SK-N-SH treated with all-trans-retinoic acid at 6 μM for 48 hours (cell line): ENCODE measurements at regions not wholly inside any gene's neighbourhood (a gene's known extent, or its start where the extent isn't known, plus 50 kb on each side); places are given as distances from the start of the nearest gene placed in this dataset.

ENCODE experiments used
- ARNTL ChIP-seq: fragments of 450-650 bp; formaldehyde crosslinking; IDR thresholded peaks from 2 replicates; pipeline ENCODE4 v1.5.0; 2020; ENCODE audit warnings: low read depth, mild to moderate bottlenecking, moderate library complexity, borderline replicate concordance
- CREB5 ChIP-seq: fragments of 250-450 bp; sonication (Bioruptor Pico); IDR thresholded peaks from 2 replicates; pipeline ENCODE4 v1.5.1; 2020; ENCODE audit warnings: low read depth, mild to moderate bottlenecking, moderate library complexity
- CSDC2 ChIP-seq: fragments of 250-450 bp; sonication (Bioruptor Pico); IDR thresholded peaks from 2 replicates; pipeline ENCODE4 v1.5.0; 2020; ENCODE audit warnings: mild to moderate bottlenecking, moderate library complexity
- ISL1 ChIP-seq: fragments of 250-450 bp; sonication (Bioruptor Pico); IDR thresholded peaks from 2 replicates; pipeline ENCODE4 v2.1.2; 2022; ENCODE audit warnings: mild to moderate bottlenecking, moderate library complexity
- PATZ1 ChIP-seq: fragments of 250-450 bp; sonication (Bioruptor Pico); IDR thresholded peaks from 2 replicates; pipeline ENCODE4 v1.8.0; 2020; ENCODE audit warnings: mild to moderate bottlenecking, moderate library complexity, borderline replicate concordance
- PPARA ChIP-seq: fragments of 250-450 bp; sonication (Bioruptor Pico); IDR thresholded peaks from 2 replicates; pipeline ENCODE4 v1.5.0; 2020; ENCODE audit warnings: mild to moderate bottlenecking, borderline replicate concordance
- RARB ChIP-seq: fragments of 250-450 bp; sonication (Bioruptor Pico); IDR thresholded peaks from 2 replicates; pipeline ENCODE4 v1.8.0; 2021; ENCODE audit warnings: mild to moderate bottlenecking, moderate library complexity
- SNAI2 ChIP-seq: fragments of 250-450 bp; sonication (Bioruptor Pico); IDR thresholded peaks from 2 replicates; pipeline ENCODE4 v1.5.0; 2020; ENCODE audit warnings: mild to moderate bottlenecking, moderate library complexity
- TCF4 ChIP-seq: fragments of 250-450 bp; sonication (Bioruptor Pico); IDR thresholded peaks from 2 replicates; pipeline ENCODE4 v1.8.0; 2021; ENCODE audit warnings: mild to moderate bottlenecking, moderate library complexity, borderline replicate concordance
- ZFP3 ChIP-seq: fragments of 250-450 bp; sonication (Bioruptor Pico); IDR thresholded peaks from 2 replicates; pipeline ENCODE4 v1.5.0; 2020; ENCODE audit warnings: mild to moderate bottlenecking, moderate library complexity
- ZNF565 ChIP-seq: fragments of 450-650 bp; formaldehyde crosslinking; conservative IDR thresholded peaks from 2 replicates; pipeline ENCODE4 v1.5.0; 2020; ENCODE audit warnings: low read depth, mild to moderate bottlenecking, moderate library complexity
- ZNF8 ChIP-seq: fragments of 450-650 bp; formaldehyde crosslinking; IDR thresholded peaks from 2 replicates; pipeline ENCODE4 v1.5.0; 2020; ENCODE audit warnings: mild to moderate bottlenecking, moderate library complexity
- TF ChIP-seq, protein P1 (sequence below): fragments of 250-450 bp; sonication (Bioruptor Pico); IDR thresholded peaks from 2 replicates; pipeline ENCODE4 v1.5.1; 2021; ENCODE audit warnings: mild to moderate bottlenecking, moderate library complexity

- TF ChIP-seq CSDC2 (no peak), PATZ1 (CRISPR knock-in tag) (no peak), TCF4 (CRISPR knock-in tag) (no peak), ZNF565 (CRISPR knock-in tag) (no peak), ZNF8 (CRISPR knock-in tag) (no peak), CREB5 (CRISPR knock-in tag) (no peak), ARNTL (CRISPR knock-in tag) (no peak), ISL1 (CRISPR knock-in tag) (no peak), RARB (CRISPR knock-in tag) (no peak), ZFP3 (CRISPR knock-in tag) (no peak), SNAI2 (CRISPR knock-in tag) (no peak), PPARA (CRISPR knock-in tag) (no peak)
- TF ChIP-seq, protein P1, sequence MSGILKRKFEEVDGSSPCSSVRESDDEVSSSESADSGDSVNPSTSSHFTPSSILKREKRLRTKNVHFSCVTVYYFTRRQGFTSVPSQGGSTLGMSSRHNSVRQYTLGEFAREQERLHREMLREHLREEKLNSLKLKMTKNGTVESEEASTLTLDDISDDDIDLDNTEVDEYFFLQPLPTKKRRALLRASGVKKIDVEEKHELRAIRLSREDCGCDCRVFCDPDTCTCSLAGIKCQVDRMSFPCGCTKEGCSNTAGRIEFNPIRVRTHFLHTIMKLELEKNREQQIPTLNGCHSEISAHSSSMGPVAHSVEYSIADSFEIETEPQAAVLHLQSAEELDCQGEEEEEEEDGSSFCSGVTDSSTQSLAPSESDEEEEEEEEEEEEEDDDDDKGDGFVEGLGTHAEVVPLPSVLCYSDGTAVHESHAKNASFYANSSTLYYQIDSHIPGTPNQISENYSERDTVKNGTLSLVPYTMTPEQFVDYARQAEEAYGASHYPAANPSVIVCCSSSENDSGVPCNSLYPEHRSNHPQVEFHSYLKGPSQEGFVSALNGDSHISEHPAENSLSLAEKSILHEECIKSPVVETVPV (CRISPR knock-in tag) = no peak
Observed at GRCh38 chrX:150306002-150306401, 57.1 kb upstream of the MAMLD1 start.
